Left cardiac atrium (tissue), 4 donors: ENCODE measurements at regions not wholly inside any gene's neighbourhood (a gene's known extent, or its start where the extent isn't known, plus 50 kb on each side); places are given as distances from the start of the nearest gene placed in this dataset.
"Not testable (repeated sequence)": the region's sequence is repeated elsewhere in the genome, so short reads cannot be mapped to it uniquely, and the experiment has no call there.

Source experiments
- ATAC-seq, 2 donors: fragments of 200-7000 bp; cut with Tn5 transposase; one replicate each; pipeline ENCODE4 v1.9.1; 2020; ENCODE audit warnings: mild to moderate bottlenecking in 2 of 2, moderate library complexity in 2 of 2
- DNase-seq: peaks from one replicate; pipeline ENCODE4 v3.0.0-alpha.2; 2020
- intact Hi-C, 2 donors: fragments of 100-400 bp; cut with DNase I; formaldehyde crosslinking; loops; one replicate each; pipeline versions ENCODE4 v1.14.1 to v1.15.1; 2022 to 2023
- donor health status: DM: no; HTN: yes; CAD: no.
- donor health status: DM: no; HTN: yes; CAD: no; lungs with severe emphysema.
- donor health status: DM: yes; HTN: yes; CAD: no.
- donor health status: Dilated cardiomyopathy.

- intact Hi-C loops, result no loop called here
- DNase-seq (no peak), ATAC-seq (no peak)
Observed at GRCh38 chr17:14557480-14557879, 256.6 kb downstream of the HS3ST3B1 start.

DNA sequence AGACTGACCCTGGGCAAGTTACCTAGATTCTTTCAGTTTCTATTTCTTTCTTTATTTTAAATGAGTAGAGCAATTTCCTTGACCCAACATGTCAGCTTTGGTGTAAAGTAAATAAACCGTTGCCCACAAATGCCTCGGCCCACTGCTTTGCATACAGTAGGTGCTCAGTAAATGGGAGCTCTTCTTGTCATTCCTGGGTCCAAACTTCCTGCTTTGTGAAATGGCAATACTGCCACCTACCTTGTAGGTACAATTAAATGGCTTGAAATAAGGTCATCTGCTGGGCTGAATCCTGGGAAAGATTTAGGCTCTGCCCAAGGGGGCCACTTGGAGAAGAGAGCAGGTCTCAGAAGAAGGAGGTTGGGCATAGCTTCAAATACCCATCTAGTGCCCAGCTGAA is 253.0 kb downstream of the HS3ST3B1 start:
- ATAC-seq, result no peak
- intact Hi-C loops, result no loop called here
- no peak for DNase-seq

DNA sequence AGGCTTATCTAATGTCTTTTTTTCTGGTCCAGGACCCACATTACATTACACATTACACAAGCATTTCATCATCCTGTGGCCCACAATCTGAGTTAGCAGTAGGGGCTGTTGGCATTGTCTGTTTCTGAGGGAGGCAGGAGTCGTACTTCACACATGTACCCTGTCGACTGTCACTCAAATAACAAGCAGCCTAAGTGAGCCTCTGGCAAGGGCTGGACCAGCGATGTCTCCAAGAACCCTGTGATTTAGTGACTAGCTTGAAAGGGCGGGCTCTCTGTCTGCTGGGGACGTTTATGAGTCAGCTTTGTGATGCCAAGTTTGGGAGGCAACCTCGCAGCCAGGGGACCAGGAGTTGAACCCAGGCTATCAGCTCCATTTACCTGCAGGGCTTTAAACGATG is 251.4 kb downstream of the HS3ST3B1 start:
- intact Hi-C loops, result no loop called here
- no peak for ATAC-seq
- DNase-seq, result no peak

DNA sequence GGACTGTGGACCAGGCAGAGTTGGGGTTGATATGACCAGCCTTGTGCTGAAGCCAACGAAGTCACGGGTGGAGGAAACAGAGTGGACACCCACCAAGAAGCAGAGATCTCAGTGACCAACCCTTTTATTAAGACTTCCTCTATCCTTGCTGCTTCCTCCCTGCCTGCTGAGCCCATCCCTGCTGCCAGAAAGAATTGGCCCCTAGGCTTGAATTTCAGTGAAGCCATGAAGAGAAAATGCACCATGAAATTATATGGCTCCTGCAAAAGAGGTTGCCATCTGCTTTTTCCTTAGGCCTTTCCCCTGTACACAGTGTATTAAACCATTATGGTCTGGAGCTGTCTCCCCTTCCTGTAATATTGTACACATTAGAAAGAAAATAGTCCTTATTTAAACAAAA is 246.7 kb downstream of the HS3ST3B1 start:
- ATAC-seq, result no peak
- DNase-seq, result no peak
- intact Hi-C loops, result no loop called here

GRCh38 chr17:14547016-14547415 is 246.1 kb downstream of the HS3ST3B1 start:
- DNase-seq, result no peak
- no peak for ATAC-seq
- intact Hi-C loops, result no loop called here

GRCh38 chr17:14545156-14545906 is 244.4 kb downstream of the HS3ST3B1 start:
- DNase-seq (no peak), ATAC-seq (no peak)
- intact Hi-C loops, result no loop called here

GRCh38 chr17:14541714-14542113 is 240.8 kb downstream of the HS3ST3B1 start:
- ATAC-seq (no peak), DNase-seq (no peak)
- intact Hi-C loops, result no loop called here

GRCh38 chr17:14539801-14540200 is 238.9 kb downstream of the HS3ST3B1 start:
- ATAC-seq, result no peak
- DNase-seq, result no peak
- intact Hi-C loops, result no loop called here

DNA sequence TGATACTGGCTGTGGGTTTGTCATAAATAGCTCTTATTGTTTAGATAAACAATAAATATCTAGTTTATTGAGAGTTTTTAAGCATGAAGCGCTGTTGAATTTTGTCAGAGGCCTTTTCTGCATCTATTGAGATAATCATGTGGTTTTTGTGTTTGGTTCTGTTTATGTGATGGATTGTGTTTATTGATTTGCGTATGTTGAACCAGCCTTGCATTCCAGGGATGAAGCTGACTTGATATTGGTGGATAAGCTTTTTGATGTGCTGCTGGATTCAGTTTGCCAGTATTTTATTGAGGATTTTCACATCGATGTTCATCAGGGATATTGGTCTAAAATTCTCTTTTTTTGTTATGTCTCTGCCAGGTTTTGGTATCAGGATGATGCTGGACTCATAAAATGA is 231.4 kb downstream of the HS3ST3B1 start:
- DNase-seq, ATAC-seq, intact Hi-C loops: not testable (repeated sequence)

GRCh38 chr17:14525551-14526455 is 224.9 kb downstream of the HS3ST3B1 start:
- no peak for ATAC-seq
- no peak for DNase-seq
- intact Hi-C loops, result no loop called here

GRCh38 chr17:14522795-14523387 is 222.0 kb downstream of the HS3ST3B1 start:
- DNase-seq (no peak), ATAC-seq (no peak)
- intact Hi-C loops, result no loop called here

GRCh38 chr17:14518919-14519318 is 218.0 kb downstream of the HS3ST3B1 start:
- DNase-seq, intact Hi-C loops, ATAC-seq: not testable (repeated sequence)

DNA sequence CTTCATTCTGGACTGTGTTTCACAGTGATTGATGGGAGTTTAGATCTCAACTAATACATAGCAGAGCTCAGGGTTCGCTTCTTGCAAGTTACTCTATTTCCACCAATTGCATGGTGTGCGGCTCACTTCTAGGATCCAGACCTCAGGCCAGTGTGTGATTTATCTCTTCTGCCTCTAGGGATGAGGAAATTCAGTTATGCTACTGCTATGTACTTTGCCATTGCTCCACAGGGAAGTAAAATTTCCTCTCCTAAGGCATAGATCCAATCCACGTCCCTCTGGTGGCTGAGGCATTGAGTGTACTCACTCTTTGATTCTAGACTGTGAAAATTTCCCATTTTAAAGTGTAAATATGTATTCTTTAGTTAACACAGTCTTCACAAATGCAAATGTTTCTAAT is 214.1 kb downstream of the HS3ST3B1 start:
- intact Hi-C loops, result no loop called here

DNA sequence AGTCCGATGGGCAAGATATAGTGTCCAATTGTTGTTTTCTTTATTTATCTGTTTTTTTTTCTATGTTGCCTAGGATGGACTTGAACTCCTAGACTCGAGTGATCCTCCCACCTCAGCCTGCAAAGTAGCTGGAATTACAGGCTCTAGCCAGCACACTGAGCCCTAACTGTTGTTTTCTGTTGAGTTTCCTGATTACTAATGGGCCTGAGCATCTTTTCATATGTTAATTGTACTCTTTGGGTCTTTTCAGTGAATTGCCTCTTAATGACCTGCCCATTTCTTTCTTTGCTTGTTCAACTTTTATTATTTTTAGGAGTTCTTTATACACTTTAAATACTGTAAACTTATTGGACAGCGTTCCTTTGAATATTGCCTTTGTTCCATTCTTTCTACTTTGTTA is 213.0 kb downstream of the HS3ST3B1 start:
- no peak for ATAC-seq
- intact Hi-C loops, result no loop called here
- DNase-seq, result no peak

More for the DNA sequence above, 214.1 kb downstream of the HS3ST3B1 start:
- DNase-seq, result no peak
- ATAC-seq, result no peak

- intact Hi-C loops, result no loop called here
- no peak for DNase-seq
- no peak for ATAC-seq
Observed at GRCh38 chr17:14510136-14510535, 209.3 kb downstream of the HS3ST3B1 start.

- DNase-seq, result no peak
- intact Hi-C loops, result no loop called here
- no peak for ATAC-seq
Observed at GRCh38 chr17:14508156-14508555, 207.3 kb downstream of the HS3ST3B1 start.

DNA sequence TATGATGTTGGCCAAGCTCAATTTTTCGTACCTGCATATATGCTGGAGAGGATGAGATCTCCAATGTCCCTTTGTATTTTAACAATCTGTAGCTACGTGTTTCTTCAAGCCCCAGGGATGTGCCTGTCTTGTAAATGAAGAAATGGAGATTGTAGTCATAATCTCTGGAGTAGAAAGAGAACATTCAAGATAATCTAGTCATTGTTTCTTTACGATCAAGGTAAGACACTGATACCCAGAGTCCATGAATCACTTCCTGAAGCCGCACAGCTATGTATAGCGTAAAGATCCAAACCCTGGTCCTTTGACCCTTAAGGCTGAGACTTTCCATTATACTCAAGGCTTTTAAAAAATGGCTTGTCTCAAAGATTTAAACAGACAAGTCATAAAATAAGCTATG is 205.5 kb downstream of the HS3ST3B1 start:
- no peak for DNase-seq
- ATAC-seq, result no peak
- intact Hi-C loops, result no loop called here

- intact Hi-C loops, result no loop called here
- no peak for ATAC-seq
- DNase-seq, result no peak
Observed at GRCh38 chr17:14505606-14506005, 204.7 kb downstream of the HS3ST3B1 start.

- intact Hi-C loops, result no loop called here
- ATAC-seq, result no peak
- no peak for DNase-seq
Observed at GRCh38 chr17:14499976-14500375, 199.1 kb downstream of the HS3ST3B1 start.

DNA sequence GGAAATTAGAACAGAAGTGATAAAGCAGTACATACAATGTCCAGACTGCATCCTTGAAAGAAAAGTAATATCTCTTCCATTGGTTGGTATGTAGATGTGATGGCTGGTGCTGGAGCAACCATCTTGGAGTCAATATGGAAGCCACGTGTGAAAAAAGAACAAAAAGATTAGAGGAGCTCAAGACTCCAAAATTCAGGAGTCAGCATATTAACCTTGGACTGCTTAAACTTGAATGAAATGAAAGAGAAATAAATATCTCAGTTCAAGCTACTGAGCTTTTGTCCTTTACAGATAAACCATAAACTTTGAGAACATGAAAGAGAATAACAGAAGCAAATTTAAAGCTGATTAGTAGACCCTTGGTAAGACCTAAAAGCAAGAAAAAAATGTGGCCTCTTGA is 197.9 kb downstream of the HS3ST3B1 start:
- ATAC-seq, result no peak
- DNase-seq, result no peak
- intact Hi-C loops, result no loop called here
